RKO (cell line): ENCODE measurements at regions not wholly inside any gene's neighbourhood (a gene's known extent, or its start where the extent isn't known, plus 50 kb on each side); places are given as distances from the start of the nearest gene placed in this dataset.
A peak's percentile ranks its signal among the peaks of the same experiment; 100 is the strongest.
"Not testable (repeated sequence)": the region's sequence is repeated elsewhere in the genome, so short reads cannot be mapped to it uniquely, and the experiment has no call there.

Source experiments
- DNase-seq: peaks from one replicate; pipeline ENCODE4 v3.0.0-alpha.2; 2016; ENCODE audit warnings: low spot score

DNA sequence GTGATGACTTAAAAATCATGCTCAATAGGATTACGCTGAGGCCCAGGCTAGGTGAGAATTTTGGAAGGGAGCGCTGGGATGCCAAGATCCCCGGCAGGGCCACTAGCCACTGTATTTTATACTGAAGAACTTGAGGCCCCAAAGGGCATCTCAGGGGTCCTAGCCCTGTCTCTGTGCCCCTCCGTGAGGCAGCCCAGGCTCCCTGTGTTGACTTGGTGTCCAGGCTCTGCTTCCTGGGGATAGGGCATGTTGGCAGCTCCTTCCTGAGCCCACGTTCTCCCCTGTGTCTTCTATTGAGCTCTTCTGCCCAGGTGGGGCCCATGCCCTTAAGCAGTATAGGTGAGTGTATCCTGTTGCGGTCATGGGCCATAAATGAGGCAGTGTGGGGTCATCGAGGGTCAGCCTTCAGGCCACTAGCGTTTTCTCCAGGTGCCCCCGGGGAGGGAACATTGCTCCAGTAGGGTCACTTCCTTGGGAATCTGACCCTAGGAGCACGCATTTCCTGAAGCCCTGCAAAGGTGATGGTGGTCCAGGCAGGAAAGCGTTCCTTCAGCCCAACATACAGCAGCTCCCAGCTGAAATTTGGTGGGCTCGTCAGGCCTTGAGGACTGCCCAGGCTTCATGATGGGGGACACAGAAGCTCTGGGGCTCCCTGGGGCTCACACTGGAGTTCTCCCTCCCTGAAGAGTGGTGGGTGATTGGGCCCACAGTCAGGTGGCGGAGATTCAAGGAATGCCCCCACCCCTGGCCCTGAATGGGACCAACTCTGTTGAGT lies 189.4 kb downstream of the UBE3A start:
- no peak for DNase-seq

DNA sequence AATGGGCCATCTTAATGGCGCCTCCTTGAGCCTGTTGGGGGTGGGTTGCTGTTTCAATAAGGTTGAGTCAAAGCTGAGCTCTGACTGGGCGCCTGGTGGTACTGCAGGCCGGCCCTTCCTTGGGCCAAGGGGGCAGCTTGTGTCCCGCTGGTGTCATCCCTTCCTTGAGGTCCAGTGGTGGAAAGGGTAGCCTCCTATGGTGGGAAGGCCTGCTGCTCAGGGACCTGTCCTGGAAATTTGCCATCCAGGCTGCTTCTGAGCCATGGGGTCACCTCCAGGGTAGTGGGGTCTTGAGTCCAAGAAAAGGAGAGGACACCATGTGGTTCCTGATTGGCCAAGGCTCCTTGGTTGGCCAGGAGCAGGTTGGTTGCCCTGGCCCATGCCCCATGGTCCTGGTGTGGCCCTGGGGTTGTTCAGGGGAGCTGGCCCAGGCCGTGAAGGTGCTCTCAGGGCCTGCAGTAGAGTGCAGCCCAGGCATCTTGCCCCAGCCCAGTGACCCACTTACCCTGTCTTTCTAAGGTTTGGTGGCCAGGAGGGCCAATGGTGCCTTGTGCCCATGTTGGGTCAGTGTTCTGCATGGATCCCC lies 188.7 kb downstream of the UBE3A start:
- DNase-seq: no peak

DNA sequence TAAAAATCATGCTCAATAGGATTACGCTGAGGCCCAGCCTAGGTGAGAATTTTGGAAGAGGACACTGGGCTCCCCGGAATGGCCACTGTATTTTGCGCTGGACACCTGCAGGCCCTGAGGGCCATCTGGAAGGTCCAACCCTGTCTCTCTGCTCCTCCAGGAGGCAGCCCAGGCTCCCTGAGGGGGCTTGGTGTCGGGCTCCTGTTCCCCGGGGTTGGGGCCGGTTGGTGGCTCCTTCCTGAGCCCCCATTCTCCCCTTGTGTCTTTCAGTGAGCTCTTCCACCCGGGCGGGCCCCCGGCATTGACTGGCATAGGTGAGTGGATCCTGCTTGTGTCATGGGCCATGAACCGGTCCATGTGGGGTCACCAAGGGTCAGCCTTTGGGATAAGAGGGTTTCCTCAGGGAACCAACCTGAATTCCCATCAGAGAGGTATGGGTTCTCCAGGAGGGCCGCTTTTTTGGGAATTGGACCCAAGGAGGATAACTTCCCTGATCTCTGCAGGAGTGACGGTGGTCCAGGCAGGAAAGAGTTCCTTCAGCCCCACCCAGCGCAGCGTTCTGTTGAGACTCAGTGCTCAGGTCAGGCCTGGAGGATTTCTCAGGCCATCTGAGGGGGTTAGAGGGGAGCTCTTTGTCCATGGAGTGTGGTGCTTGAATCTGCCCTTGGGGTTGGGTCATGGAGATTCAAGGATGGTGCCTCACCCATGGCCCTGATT lies 187.8 kb downstream of the UBE3A start:
- no peak for DNase-seq

DNA sequence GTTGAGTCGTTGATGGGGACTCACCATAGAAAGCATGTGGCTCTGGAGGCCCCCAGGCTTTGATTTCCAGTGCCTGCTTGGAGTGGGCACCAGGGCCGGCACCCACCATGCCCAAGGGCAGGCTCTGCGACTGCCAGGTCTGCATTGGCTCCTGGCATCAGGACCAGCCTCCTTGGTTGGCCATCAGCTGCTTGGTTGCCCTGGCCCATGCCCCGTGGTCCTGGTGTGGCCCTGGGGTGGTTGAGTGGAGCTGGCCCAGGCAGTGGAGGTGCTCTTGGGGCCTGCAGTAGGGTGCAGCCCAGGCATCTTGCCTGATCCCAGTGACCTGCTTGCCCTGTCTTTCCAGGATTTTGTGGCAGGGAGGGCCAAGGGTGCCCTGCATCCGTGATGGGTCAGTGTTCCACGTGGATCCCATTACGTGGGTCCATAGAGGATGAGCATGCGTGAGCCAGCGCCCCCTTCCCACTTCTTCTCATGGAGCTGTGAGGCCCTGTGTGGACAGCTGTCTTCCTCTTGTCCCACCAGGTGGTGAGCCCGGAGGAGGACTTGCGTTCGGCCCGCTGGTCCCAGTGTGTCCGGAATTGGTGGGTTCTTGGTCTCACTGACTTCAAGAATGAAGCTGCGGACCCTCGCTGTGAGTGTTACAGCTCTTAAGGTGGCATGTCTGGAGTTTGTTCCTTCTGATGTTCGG lies 187.0 kb downstream of the UBE3A start:
- DNase-seq: no peak

DNA sequence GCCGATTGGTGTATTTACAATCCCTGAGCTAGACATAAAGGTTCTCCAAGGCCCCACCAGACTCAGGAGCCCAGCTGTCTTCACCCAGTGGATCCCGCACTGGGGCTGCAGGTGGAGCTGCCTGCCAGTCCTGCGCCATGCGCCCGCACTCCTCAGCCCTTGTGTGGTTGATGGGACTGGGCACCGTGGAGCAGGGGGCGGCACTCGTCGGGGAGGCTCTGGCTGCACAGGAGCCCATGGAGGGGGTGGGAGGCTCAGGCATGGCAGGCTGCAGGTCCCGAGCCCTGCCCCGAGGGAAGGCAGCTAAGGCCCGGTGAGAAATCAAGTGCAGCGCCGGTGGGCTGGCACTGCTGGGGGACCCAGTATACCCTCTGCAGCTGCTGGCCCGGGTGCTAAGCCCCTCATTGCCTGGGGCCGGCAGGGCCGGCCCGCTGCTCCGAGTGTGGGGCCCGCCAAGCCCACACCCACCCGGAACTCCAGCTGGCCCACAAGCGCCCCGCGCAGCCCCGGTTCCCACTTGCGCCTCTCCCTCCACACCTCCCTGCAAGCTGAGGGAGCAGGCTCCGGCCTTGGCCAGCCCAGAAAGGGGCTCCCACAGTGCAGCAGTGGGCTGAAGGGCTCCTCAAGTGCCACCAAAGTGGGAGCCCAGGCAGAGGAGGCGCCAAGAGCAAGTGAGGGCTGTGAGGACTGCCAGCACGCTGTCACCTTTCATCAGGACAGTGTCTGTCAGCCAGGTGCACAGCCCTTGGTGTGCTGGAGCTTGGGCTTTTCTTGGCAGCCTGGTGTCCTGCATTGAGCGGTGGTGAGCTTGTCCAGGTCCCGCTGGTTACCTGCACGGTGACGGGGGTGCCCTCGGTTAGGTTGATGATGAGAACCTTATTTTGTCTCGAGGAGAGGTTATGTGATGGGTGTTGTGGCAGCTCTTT lies 185.5 kb downstream of the UBE3A start:
- not testable (repeated sequence) for DNase-seq

DNA sequence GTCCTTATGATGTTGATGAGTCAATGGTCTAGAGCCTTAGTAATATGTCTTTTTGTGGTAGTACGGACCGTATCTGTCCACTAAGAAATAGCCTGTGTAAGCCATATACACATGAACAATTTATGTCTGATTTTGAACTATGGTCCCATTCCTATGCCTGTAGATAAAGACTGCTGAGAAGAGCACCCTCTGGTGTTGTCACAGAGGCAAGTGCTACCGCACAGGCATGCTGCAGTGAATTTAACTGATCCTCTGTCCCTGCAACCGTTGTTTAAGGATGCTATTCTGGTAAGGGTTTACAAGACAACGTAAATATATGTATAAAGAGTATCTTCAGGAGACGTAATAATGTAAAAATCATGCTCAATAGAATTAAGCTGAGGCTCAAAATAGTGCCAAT lies 170.7 kb downstream of the UBE3A start:
- peak; percentile 48 for DNase-seq
